ENCODE measurements at regions not wholly inside any gene's neighbourhood (a gene's known extent, or its start where the extent isn't known, plus 50 kb on each side); places are given as distances from the start of the nearest gene placed in this dataset.
"Not testable (repeated sequence)": the region's sequence is repeated elsewhere in the genome, so short reads cannot be mapped to it uniquely, and the experiment has no call there.

GRCh38 chr10:113497198-113497597, 55.7 kb upstream of the HABP2 start:
- DNase-seq, result no peak

GRCh38 chr10:113498997-113499396, 53.9 kb upstream of the HABP2 start:
- DNase-seq, result no peak

GRCh38 chr10:113499806-113500205, 53.0 kb upstream of the HABP2 start:
- DNase-seq, result no peak

- DNase-seq, result not testable (repeated sequence)
These were observed 51.8 kb upstream of the HABP2 start for GRCh38 chr10:113501031-113501430.
